ENCODE measurements at regions not wholly inside any gene's neighbourhood (a gene's known extent, or its start where the extent isn't known, plus 50 kb on each side); places are given as distances from the start of the nearest gene placed in this dataset.

- Histone ChIP-seq H4K8ac (ENCODE audit: low read depth, low read length) (no peak overlapping the region), H4K12ac (ENCODE audit: low read depth, low read length) (no peak overlapping the region), H2BK12ac (ENCODE audit: low read length) (no peak overlapping the region), H3K36me3 (ENCODE audit: control insufficient read depth in 1 of 2, insufficient read depth in 2 of 2, low read length in 2 of 2) (no peaks in the 10 kb centered on the region), H3K4me3 (ENCODE audit: low read depth, low read length) (no peak overlapping the region), H3K9me3 (ENCODE audit: insufficient read depth, low read depth, low read length) (no peaks in the 10 kb centered on the region), H4K91ac (ENCODE audit: low read depth, low read length) (no peak overlapping the region), H3K4me1 (ENCODE audit: control insufficient read depth in 1 of 2, insufficient read depth in 2 of 2, low read length in 2 of 2) (no peaks in the 10 kb centered on the region), H2BK5ac (ENCODE audit: low read depth, low read length, poor library complexity) (no peak overlapping the region), H3K23ac (ENCODE audit: low read length) (no peak overlapping the region), H3K4me2 (ENCODE audit: low read length) (no peak overlapping the region), H2AFZ (ENCODE audit: insufficient read depth, low read length, poor library complexity) (no peak overlapping the region), H3K79me2 (ENCODE audit: control insufficient read depth, insufficient read depth, low read length, poor library complexity) (no peaks in the 10 kb centered on the region), H2BK120ac (ENCODE audit: insufficient read depth, low read length, poor library complexity) (no peak overlapping the region), H3K9ac (ENCODE audit: low read length) (no peak overlapping the region), H3K4ac (ENCODE audit: low read depth, low read length) (no peak overlapping the region), H3K27ac (ENCODE audit: low read depth, low read length) (no peak overlapping the region), H3K79me1 (ENCODE audit: low read length) (no peaks in the 10 kb centered on the region), H2AK5ac (ENCODE audit: low read length) (no peak overlapping the region), H3K27me3 (ENCODE audit: insufficient read depth, low read length) (no peaks in the 10 kb centered on the region), H3K14ac (ENCODE audit: low read length) (no peak overlapping the region), H3K18ac (ENCODE audit: low read length) (no peak overlapping the region)
- DNase-seq: no peak
- no CpG with 5 or more reads among the region's 2 CpGs for WGBS (ENCODE audit: extremely low coverage, insufficient coverage, insufficient read length)
These were observed 183.6 kb upstream of the NR5A2 start for GRCh38 chr1:199843861-199844260.

- Histone ChIP-seq H2AK5ac (ENCODE audit: low read length) (no peak overlapping the region), H3K9me3 (ENCODE audit: insufficient read depth, low read depth, low read length) (no peaks in the 10 kb centered on the region), H3K4me3 (ENCODE audit: low read depth, low read length) (no peak overlapping the region), H3K27me3 (ENCODE audit: insufficient read depth, low read length) (no peaks in the 10 kb centered on the region), H3K4ac (ENCODE audit: low read depth, low read length) (no peak overlapping the region), H3K27ac (ENCODE audit: low read depth, low read length) (no peak overlapping the region), H4K8ac (ENCODE audit: low read depth, low read length) (no peak overlapping the region), H3K79me2 (ENCODE audit: control insufficient read depth, insufficient read depth, low read length, poor library complexity) (no peaks in the 10 kb centered on the region), H3K23ac (ENCODE audit: low read length) (no peak overlapping the region), H4K91ac (ENCODE audit: low read depth, low read length) (no peak overlapping the region), H4K12ac (ENCODE audit: low read depth, low read length) (no peak overlapping the region), H2BK12ac (ENCODE audit: low read length) (no peak overlapping the region), H3K36me3 (ENCODE audit: control insufficient read depth in 1 of 2, insufficient read depth in 2 of 2, low read length in 2 of 2) (no peaks in the 10 kb centered on the region), H3K9ac (ENCODE audit: low read length) (no peak overlapping the region), H2BK120ac (ENCODE audit: insufficient read depth, low read length, poor library complexity) (no peak overlapping the region), H3K79me1 (ENCODE audit: low read length) (no peaks in the 10 kb centered on the region), H2BK5ac (ENCODE audit: low read depth, low read length, poor library complexity) (no peak overlapping the region), H3K4me1 (ENCODE audit: control insufficient read depth in 1 of 2, insufficient read depth in 2 of 2, low read length in 2 of 2) (no peaks in the 10 kb centered on the region), H3K4me2 (ENCODE audit: low read length) (no peak overlapping the region), H3K14ac (ENCODE audit: low read length) (no peak overlapping the region), H2AFZ (ENCODE audit: insufficient read depth, low read length, poor library complexity) (no peak overlapping the region), H3K18ac (ENCODE audit: low read length) (no peak overlapping the region)
- WGBS (ENCODE audit: extremely low coverage, insufficient coverage, insufficient read length): no CpG with 5 or more reads among the region's 8 CpGs
- no peak for DNase-seq
These were observed 180.5 kb upstream of the NR5A2 start for GRCh38 chr1:199847021-199847420.

- Histone ChIP-seq H2AFZ (ENCODE audit: insufficient read depth, low read length, poor library complexity) (no peak overlapping the region), H2AK5ac (ENCODE audit: low read length) (no peak overlapping the region), H3K9ac (ENCODE audit: low read length) (no peak overlapping the region), H3K79me1 (ENCODE audit: low read length) (no peaks in the 10 kb centered on the region), H3K23ac (ENCODE audit: low read length) (no peak overlapping the region), H3K27ac (ENCODE audit: low read depth, low read length) (no peak overlapping the region), H2BK5ac (ENCODE audit: low read depth, low read length, poor library complexity) (no peak overlapping the region), H4K8ac (ENCODE audit: low read depth, low read length) (no peak overlapping the region), H3K18ac (ENCODE audit: low read length) (no peak overlapping the region), H3K4me3 (ENCODE audit: low read depth, low read length) (no peak overlapping the region), H3K14ac (ENCODE audit: low read length) (no peak overlapping the region), H3K36me3 (ENCODE audit: control insufficient read depth in 1 of 2, insufficient read depth in 2 of 2, low read length in 2 of 2) (no peaks in the 10 kb centered on the region), H3K9me3 (ENCODE audit: insufficient read depth, low read depth, low read length) (no peaks in the 10 kb centered on the region), H3K79me2 (ENCODE audit: control insufficient read depth, insufficient read depth, low read length, poor library complexity) (no peaks in the 10 kb centered on the region), H2BK12ac (ENCODE audit: low read length) (no peak overlapping the region), H3K4ac (ENCODE audit: low read depth, low read length) (no peak overlapping the region), H4K12ac (ENCODE audit: low read depth, low read length) (no peak overlapping the region), H3K4me1 (ENCODE audit: control insufficient read depth in 1 of 2, insufficient read depth in 2 of 2, low read length in 2 of 2) (no peaks in the 10 kb centered on the region), H3K27me3 (ENCODE audit: insufficient read depth, low read length) (no peaks in the 10 kb centered on the region), H3K4me2 (ENCODE audit: low read length) (no peak overlapping the region), H2BK120ac (ENCODE audit: insufficient read depth, low read length, poor library complexity) (no peak overlapping the region), H4K91ac (ENCODE audit: low read depth, low read length) (no peak overlapping the region)
- WGBS (ENCODE audit: extremely low coverage, insufficient coverage, insufficient read length): no CpG with 5 or more reads among the region's 2 CpGs
- DNase-seq: no peak
These were observed 175.9 kb upstream of the NR5A2 start for GRCh38 chr1:199851439-199852140.

- Histone ChIP-seq H3K9me3 (ENCODE audit: insufficient read depth, low read depth, low read length) (no peaks in the 10 kb centered on the region), H3K23ac (ENCODE audit: low read length) (no peak overlapping the region), H2BK12ac (ENCODE audit: low read length) (no peak overlapping the region), H3K79me2 (ENCODE audit: control insufficient read depth, insufficient read depth, low read length, poor library complexity) (no peaks in the 10 kb centered on the region), H2AK5ac (ENCODE audit: low read length) (no peak overlapping the region), H4K8ac (ENCODE audit: low read depth, low read length) (no peak overlapping the region), H4K12ac (ENCODE audit: low read depth, low read length) (no peak overlapping the region), H3K27me3 (ENCODE audit: insufficient read depth, low read length) (no peaks in the 10 kb centered on the region), H3K14ac (ENCODE audit: low read length) (no peak overlapping the region), H2BK5ac (ENCODE audit: low read depth, low read length, poor library complexity) (no peak overlapping the region), H2AFZ (ENCODE audit: insufficient read depth, low read length, poor library complexity) (no peak overlapping the region), H3K4me3 (ENCODE audit: low read depth, low read length) (no peak overlapping the region), H3K9ac (ENCODE audit: low read length) (no peak overlapping the region), H3K4me2 (ENCODE audit: low read length) (no peak overlapping the region), H3K36me3 (ENCODE audit: control insufficient read depth in 1 of 2, insufficient read depth in 2 of 2, low read length in 2 of 2) (no peaks in the 10 kb centered on the region), H2BK120ac (ENCODE audit: insufficient read depth, low read length, poor library complexity) (no peak overlapping the region), H3K79me1 (ENCODE audit: low read length) (no peaks in the 10 kb centered on the region), H3K4ac (ENCODE audit: low read depth, low read length) (no peak overlapping the region), H3K27ac (ENCODE audit: low read depth, low read length) (no peak overlapping the region), H4K91ac (ENCODE audit: low read depth, low read length) (no peak overlapping the region), H3K18ac (ENCODE audit: low read length) (no peak overlapping the region), H3K4me1 (ENCODE audit: control insufficient read depth in 1 of 2, insufficient read depth in 2 of 2, low read length in 2 of 2) (no peaks in the 10 kb centered on the region)
- no peak for DNase-seq
- WGBS (ENCODE audit: extremely low coverage, insufficient coverage, insufficient read length): no CpG with 5 or more reads among the region's 3 CpGs
These were observed 172.7 kb upstream of the NR5A2 start for GRCh38 chr1:199854686-199855321.

Measured in trophoblast cell (in vitro differentiated cells and primary cell).